ENCODE measurements at regions not wholly inside any gene's neighbourhood (a gene's known extent, or its start where the extent isn't known, plus 50 kb on each side); places are given as distances from the start of the nearest gene placed in this dataset.

DNA sequence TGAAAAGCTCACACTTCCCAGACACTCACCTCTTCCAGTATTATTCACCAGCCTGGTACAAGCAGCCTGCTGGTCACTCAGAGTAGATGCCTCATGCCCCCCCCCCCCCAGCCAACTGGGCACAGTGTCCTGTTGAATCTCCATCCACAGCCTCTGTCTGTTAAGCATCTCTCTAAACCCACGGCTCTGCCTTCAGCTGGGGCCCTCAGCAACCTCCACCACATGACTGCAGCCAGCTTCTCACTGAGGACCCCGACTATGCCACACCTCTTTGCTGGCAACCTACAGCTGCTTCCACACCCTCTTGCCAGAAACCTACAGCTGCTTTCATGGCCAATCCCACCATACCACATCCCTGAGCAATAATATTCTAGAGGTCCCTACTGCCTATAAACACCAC is 113.1 kb downstream of the RHOU start:
- DNase-seq = no peak

DNA sequence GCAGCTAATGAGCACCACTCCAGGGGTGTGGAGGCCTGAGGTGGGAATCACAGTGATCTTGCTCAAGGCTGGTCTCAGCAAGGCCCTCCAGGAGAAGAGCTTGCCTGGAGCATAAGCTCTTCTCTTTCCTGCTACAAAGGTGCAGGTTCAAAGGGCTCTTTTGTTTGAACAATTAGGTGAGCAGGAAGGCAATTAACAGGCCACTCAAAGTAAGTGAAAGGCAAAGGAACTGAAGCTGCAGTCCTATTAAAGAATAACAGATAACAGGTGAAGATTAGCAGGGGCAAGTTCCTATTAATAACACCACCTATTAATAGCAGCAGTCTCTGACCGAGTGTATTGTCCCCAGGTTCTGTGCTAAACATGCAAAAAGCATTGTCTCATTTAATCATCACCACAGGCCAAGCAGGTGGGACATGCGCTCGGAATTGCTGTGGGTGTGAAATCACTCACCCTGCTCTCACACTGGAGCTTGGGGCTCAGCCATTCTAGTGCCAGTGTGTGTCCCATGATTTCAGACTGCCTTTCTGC is 113.8 kb downstream of the RHOU start:
- DNase-seq = no peak

DNA sequence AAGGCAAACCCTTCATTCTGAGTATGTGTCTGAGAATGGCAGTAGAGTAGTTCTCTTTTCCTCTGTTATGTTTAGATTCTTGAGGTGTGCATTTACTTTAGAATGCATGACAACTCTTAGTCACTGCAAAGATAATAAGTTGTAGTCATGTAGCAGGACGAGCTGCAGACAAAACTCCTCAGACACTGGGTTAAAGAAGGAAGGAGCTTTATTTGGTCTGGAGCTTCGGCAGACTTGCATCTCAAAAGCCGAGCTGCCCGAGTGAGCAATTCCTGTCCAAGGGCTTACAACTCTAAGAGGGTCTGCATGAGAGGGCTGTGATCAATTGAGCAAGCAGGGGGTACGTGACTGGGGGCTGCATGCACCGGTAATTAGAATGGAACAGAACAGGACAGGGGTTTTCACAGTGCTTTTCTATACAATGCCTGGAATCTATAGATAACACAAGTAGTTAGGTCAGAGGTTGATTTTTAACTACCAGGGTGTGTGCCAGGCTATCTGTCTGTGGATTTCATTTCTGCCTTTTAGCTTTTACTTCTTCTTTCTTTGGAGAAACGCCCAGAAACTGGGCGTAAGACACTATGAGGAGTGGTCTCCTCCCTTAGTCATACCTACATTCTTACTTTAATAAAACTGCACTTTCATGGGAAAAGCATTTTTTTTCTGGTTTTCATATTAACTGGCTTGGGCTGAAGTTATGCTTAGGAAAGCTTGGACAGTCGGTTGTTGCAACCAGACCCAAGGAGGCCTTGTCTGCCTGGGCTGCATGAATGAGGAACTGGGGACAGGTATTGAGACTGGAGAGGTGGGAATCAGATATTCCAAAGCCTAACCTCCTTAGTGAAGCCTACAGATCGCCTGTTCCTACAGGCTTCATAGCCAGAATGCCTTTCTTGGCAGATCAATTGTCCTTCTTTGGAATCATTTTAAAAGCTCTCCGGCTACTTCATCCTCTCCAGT is 115.1 kb downstream of the RHOU start:
- no peak for DNase-seq

DNA sequence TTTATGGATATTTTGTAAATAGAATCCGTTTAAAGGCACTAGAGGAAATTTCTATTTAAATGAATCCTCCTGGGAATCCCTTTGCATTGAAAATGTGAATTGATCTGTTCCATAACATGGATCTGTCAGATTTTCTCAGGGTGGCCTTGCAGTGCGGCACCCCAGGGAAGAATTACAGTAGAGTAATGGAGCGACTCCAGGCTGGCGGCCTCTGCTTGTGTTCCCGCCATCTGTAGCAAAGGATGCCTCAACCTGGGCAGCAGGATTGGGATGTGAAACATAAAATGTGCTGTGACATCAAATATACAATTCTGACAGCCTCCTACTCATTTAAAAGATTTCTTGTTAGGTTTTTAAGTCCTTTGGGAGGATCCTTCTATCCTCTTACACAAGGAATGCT is 115.9 kb downstream of the RHOU start:
- no peak for DNase-seq

DNA sequence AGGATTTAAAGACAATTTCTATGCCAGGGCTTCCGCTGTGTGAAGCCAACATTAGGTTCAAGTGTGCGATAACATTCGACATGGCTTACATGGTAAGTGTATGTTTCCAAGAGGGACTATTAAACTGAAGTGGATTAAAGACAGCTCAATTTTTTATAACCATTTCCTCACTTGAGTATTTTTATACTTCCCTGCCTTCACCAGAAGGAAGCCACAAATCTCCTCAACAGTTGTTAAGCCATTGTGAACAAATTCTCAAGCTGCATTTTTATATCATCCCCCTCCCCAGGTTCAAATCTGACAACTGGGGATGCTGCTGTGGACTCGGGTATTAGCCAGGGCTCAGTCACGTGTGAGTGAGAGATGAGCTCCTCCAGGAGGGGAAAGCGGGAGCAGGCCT is 116.3 kb downstream of the RHOU start:
- no peak for DNase-seq

DNA sequence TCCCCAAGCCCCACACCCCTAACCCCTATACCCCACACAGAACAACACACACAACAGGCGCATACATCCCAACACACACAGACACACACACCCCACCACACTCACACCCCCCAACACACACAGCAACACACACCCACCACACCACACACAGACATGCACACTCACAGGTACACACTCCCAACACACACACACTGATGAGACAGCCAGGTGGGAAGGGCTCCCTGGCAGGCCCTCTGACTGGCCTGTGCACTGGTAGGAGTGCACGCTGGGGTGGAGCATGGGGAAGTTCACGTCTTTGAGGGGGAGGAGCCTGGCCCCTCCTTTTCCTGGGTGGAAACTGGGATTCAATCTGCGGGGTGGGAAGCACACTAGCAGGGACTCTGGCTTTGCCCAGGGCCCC is 116.7 kb downstream of the RHOU start:
- DNase-seq = no peak

DNA sequence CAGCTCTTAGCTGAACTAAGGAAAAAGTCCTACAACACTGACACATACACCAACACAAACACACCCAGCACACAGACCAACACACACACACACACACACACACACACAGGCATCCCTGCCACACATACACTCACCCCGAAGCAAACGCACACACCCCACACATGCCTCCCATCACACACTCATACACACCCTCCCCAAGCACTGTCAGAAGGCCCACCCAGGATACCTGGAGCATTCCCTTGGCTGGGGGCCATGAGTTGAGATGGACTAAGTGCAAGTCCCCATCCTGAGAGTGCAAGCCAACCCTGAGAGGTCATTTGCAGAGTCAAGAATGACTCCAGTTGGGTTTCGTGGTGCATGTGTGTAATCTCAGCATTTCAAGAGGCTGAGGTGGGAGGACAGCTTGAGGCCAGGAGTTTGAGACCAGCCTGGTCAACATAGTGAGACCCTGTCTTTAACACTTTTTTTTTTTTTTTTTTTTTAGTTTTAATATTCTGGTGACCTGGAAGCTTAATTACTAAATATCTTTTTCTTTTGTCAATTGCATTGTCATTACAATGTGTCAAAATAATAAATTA is 117.3 kb downstream of the RHOU start:
- DNase-seq = no peak

DNA sequence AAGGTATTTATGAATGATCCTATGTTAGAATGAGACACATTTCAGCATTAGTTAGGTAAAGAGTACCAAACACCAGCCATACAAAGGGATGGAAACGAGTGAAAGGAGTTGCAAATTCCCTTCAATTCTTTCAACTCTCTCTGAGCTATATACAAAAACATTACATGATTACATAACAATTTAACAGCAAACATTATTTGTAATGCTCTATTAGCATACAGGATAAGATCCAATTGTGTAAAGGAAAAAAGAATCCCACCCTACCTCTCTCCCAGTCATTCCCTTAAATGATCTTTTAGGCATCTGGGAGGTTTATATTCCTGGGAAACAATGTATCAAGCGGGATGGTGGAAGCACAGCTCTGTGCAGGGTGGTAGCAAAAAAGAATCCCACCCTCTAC is 117.9 kb downstream of the RHOU start:
- DNase-seq = no peak

DNA sequence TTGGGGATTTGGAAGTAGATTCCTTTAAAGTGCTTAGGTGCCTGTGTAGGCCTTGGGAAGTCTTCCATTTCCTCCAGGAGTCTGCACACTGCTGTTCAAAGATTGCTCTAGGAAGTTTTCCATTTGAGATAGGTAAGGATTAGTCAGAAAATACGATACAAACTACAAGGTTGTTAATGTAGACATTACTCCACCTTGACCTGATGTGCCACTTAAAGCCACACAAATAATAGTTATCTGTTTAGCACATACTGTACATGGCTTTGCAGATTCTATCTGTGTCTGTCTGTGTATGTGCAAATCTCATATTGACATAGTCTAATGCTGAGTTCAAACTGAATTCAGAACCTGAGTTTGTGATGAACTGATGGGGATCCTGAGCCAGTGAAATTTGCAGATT is 118.4 kb downstream of the RHOU start:
- DNase-seq = no peak

DNA sequence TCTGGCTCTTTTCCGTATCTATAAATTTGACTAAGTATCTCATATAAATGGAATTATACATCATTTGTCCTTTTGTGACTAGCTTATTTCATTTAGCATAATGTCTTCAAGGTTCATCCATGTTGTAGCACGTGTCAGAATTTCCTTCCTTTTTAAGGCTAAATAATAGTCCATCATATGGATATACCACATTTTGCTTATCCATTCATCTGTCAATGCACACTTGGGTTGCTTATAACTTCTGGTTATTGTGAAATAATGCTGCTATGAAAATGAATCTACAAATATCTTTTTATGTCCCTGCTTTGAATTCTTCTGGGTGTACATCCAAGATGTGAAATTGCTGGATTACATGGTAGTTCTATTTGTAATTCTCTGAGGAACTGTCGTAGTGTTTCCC is 119.6 kb downstream of the RHOU start:
- no peak for DNase-seq

DNA sequence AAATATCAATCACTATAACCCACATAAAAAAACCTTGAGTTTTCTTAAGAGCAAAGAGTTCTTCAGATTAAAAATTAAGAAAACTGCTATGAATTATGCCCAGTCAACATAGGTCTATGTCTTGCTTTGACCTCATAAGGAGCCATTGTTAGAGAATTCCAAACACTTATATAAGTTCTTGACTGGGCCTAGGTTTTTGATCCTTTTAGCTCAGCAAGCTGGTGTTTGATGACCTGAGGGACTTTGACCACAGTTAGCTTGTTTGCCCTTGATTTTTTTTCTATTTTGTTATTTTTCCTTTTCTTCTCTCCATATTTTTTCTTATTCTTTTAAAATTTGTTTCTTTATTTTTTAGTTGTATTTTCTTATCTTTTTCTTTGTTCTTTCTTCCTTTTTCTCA is 122.3 kb downstream of the RHOU start:
- DNase-seq = no peak

DNA sequence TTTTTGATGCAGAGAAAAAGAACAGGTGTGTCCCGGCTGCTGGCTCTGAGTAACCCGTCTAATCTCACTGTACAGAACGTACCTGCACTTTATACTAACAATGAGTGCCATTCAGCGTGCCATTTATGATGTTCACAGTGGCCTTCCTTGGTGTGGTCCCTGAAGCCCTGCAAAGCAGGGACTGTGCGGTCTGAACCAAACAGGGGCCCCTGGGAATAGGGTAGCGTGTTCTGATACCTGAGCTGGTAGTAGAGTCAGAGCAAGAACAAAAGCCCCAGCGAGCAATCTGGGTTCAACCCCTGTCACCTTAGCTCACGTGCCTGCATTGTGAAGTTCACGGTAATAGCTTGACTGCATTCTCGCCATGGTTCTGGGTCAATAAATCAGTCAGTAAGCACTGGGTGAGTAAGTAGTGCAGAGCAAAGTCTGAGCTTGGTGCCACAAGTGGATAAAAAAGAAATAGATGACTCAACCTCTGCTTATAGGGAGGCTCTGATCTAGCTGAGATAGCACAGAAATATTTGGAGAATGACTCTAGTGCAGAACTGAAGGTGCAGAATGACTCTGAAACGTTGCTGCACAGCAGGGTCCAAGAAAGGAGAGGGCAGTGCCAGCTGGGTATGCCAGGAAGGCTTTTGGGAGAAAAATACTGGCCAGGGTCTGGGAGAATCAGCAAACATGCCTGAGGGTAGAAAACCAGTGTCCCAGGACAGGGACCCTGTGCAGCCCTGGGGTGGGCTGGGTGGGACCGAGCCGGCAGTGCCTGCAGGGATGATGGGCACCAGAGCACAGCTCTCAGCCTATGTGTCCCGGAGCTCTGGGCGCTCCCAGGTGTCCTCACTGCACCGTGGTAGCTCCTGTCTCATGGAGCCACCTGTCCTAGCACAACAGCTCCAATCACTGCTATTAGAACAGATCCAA is 125.9 kb downstream of the RHOU start:
- DNase-seq = no peak

DNA sequence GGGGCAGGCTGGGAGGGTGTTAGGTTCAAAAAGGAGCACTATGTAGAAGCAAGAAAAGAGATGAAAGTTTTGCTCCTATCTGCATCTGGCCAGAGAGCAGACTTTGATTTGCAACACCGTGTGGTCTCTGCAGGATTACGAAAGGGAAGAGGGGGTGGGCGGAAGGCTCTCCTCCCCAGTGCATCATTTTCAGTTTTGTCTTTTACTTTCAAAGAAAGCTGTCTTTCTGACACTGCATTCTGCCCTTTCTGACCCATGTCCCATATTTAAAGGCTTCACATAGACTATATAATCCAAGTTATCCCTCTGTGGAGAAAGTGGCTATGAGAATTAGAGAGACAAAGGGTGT is 126.5 kb downstream of the RHOU start:
- no peak for DNase-seq

DNA sequence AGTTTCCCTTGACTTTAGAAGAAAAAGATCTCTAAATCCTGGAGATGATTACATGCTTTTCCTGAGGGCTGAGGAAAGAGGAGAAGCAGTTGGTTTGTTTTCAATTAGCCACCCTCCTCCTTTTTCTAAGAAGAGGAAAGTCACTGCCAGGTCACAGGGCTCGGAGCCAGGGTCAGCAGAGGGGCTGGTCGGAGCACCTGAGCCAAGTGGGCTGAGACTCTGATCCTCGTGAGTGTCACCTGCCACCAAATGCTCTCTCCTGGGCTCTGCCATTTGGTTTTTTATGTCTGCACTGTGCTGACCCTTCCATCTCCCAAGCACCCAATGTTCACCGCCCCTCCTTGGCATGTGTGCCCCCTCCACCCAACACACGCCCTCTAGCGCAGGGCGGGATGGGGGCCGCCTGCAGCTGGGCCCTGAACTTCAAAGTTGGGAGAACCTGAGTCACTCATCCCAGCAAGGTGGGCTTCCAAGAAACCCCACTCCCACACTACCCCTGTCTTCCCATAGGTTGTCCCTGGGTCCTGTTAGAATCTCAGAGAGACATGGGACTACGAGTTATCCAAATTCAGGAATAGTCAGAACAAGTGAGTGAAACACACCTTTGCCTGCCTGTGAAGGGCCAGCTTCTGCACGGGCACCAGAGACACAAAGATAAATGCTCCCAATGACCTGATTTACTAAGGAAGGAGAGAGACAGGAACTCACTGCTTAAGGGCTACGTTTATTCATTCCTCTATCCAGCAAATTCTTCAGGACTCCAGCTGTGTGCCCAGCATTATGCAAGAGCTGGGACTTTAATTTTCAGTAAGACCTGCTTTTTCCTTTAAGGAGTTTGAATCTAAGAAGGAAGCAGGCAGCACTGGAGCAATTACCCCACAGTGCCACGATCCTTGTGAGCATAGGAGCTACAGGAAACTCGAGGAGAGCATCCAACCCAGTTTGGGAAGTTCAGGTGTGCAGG is 127.5 kb downstream of the RHOU start:
- DNase-seq = no peak

DNA sequence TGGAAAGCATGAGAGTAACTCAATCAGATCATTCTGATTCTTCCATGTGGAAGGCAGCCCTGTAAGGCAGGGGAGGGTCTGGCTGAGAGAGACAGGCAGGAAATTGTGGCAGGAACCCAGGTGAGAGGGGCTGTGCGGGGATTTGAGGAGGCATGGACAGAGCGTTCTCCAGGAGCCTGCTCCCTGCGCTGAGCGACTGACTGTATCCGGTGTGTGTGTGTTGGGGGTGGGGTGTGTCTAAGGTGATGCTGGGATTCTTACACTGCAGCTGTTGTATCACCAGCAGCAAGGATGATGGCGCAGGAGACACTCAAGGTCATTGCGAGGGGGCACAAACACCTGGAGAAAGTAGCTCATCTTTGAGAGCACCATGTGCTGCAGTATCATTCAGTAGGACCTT is 128.5 kb downstream of the RHOU start:
- no peak for DNase-seq

DNA sequence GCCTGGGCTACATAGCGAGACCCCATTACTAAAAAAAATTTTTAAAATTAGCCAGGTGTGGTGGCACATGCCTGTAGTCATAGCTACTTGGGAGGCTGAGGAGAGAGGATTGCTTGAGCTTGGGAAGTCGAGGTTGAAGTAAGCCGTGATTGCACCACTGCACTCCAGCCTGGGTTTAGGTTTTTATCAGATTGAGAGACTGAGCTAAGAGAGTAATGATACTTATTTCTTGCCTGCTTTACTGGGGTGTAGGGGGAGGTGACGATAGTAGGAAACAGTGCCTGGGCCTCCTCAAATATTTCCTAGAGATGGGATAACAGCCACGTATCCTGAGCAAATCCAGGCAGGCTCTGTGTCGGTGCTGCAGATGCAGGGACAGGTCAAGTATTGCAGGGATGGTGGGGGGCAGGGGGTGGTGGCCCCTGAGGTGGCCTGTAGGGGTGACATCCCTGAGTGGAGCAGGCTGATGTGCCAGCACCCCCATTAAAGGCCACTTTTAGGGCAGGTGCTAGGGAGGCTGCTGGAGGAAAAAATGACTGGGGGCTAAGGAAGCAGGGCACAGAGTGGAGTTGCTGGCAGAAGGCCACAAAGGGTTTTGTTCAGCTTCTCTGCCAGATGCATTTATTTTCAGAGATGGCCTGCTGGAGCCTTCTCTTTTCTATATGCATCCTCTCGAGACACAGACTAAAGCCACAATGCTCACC is 130.5 kb downstream of the RHOU start:
- peak; percentile 48 for DNase-seq

DNA sequence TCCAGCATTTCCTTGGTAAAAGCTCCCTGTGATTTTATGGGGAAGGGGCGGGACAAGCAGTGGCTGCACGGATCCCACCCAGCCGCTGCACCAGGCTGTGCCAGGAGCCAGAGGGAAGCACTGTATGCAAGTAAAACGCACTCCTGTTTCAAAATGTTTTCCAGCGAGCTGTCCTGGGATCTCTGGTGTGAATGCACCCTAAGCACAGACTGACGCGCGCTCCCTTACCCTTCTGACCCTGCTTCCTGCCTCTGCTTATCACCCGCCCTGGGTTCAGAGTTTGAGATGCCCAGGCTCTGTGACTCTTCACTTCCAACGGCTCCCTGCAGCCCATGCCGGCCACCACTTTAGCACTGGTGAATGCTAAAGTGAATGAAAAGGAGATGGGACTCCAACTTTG is 131.2 kb downstream of the RHOU start:
- no peak for DNase-seq

DNA sequence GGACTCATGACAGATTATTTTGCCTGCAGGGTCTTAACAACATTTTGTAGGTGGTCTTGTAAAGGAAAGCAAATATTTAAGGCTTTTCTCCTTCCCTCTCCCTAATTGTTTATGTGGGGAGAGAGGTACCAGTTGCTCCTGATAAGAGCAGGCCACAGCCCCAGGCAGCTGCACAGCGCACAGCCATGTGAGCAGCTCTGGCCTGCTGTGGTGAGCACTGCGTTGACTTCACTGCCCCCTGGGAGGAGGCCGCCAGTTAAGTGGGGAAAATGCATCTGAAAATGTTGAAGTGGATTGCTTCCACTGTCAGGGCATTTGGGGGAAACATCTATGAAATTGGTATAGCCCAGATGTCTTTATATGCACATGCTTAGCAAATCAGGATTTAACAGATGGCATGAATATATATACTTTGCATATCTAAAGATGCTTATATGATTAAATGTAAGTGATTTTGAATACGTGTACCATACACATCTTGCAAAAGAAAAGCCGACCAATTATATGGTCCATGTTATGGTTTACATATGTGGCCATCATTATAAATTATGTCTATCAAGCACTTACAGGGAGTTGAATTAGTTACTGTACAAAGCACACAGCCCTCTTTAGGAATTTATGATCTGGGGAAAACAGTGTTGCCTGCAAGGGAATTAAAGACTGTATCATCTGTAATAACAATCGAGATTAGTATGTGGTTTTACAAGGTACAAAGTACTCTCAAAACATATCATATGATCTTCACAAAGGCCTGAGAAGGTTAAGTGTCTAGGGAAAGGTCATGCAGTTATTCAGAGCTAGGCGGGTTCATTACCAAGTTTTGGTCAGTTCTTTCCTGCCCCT is 132.1 kb downstream of the RHOU start:
- peak; percentile 82 for DNase-seq

DNA sequence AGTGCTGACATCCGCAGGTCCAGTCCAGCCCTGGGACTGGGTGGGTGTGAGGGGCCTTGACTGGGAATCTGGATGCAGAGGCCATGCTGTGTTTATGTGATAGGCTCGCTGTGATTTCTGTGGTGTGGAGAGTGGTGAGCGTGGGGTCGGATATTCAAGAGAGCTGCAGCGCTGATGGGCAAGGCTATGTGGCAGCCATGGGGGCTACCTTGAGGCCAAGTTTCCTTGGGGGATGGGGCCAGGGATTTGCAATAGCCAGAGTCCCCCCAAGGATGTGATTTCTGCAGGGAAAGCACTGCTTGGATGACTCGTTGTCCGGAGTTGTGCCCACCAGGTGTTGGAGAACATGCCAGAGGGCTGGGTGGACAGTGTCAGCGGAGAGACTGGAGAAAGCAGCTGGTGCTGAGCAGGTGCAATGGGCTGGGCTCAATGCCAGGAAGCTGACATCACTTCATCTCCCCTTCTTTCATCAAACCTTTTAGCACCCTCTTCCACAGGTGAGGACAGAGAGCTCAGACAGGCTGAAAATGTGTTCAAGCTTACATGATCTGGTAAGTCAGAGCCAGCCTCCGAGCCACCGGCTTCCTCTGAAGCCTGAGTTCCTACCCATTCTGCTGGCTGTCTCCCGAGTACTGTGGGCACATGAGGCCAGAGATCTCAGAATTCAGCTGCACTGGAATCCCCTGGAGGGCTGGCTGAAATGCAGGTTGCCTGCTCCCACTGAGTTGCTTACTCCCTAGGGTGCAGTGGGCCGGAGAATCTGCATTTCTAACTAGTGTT is 132.9 kb downstream of the RHOU start:
- DNase-seq = peak; percentile 80
